Stimulated activated CD4-positive, alpha-beta T cell treated with anti-CD3 and anti-CD28 coated beads, Interleukin-12 subunit alpha, Interleukin-12 subunit beta, amount 100 ng/mL, for 48 hours (primary cell): ENCODE measurements at regions not wholly inside any gene's neighbourhood (a gene's known extent, or its start where the extent isn't known, plus 50 kb on each side); places are given as distances from the start of the nearest gene placed in this dataset.
"Not testable (repeated sequence)": the region's sequence is repeated elsewhere in the genome, so short reads cannot be mapped to it uniquely, and the experiment has no call there.

ENCODE experiments used
- DNase-seq, 3 donors: peaks; one replicate each; pipeline ENCODE4 v3.0.0-alpha.2; 2020; ENCODE audit warnings: low read depth in 2 of 3, low spot score in 1 of 3

GRCh38 chr4:130712038-130712437, 1616.1 kb downstream of the C4orf33 start:
- no peak for DNase-seq

DNA sequence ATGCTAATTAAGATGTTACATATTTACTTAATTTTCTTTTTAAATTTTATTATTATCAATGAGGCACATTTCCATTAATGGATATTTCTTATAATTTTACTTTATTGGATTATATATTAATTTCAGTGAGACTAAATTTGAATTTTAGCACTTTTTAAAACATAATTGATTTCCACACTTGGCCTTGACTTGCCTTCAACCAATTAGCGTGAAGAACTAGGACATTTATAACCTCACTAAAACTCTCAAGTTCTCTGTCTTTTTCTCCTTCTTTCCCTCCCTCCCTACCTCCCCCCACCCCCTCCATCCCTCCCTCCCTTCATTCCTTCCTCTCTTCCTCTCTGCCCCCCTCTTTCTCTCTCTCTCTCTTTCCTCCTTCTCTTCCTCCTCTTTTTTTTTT, 1618.1 kb downstream of the C4orf33 start:
- DNase-seq, result no peak

DNA sequence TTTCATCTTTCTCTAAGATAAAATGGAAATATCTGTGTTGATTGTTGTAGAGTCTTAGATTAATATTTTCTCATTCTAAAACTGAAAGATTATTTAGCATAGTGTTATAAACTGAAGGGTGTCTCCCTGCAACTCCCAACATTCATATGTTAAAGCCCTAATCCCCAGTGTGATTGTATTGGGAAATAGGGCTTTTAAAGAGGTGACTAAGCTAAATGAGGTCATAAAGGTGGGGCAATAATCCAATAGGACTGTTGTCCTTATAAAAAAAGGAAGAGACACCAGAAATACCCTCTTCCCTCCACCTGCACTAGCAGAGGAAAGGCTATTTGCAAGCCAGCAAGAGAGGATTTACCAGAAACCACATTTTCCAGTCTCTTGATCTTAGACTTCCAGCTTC, 1626.4 kb downstream of the C4orf33 start:
- no peak for DNase-seq

GRCh38 chr4:130736436-130737185, 1640.7 kb downstream of the C4orf33 start:
- no peak for DNase-seq

DNA sequence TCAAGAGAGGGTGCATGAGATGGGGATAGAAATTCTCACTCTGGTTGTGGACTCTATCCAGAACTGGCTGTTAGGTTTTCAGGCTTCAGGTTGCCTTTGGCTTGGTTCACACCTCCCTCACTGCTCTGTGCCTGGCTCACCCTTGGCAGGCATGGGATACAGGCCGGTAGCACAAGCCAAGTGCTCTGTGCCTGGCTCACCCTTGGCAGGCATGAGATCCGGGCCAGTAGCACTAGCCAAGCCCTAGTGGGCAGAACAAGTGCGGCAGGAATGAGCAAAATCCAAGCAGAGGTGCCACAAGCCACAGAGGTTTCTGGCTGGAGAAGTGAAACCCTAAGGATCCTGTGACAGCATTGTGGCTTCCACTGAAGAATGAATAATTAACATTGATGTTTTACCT, 1642.3 kb downstream of the C4orf33 start:
- no peak for DNase-seq

DNA sequence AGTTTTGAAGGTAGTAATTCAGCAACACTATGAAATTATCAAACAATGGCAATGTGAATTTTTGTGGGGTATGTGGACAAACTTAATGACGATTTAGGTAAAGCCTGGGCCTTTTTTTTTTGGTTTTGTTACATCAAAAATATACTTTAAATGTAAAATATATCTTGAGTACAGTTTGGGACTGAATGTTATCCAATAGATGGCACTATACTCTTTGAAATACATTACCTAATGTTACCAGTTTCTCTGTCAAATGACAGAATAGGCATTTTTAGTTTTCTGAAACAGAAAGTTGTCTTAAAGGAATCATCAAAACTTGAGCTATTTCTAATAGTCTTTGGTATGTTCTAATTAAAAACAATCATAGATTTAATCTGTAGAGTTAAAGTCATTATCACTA, 1651.9 kb downstream of the C4orf33 start:
- no peak for DNase-seq

GRCh38 chr4:130753926-130754325, 1658.0 kb downstream of the C4orf33 start:
- DNase-seq, result no peak

- DNase-seq, result no peak
These were observed 1664.3 kb downstream of the C4orf33 start for GRCh38 chr4:130760246-130760645.

- not testable (repeated sequence) for DNase-seq
These were observed 1671.4 kb downstream of the C4orf33 start for GRCh38 chr4:130767384-130767783.

DNA sequence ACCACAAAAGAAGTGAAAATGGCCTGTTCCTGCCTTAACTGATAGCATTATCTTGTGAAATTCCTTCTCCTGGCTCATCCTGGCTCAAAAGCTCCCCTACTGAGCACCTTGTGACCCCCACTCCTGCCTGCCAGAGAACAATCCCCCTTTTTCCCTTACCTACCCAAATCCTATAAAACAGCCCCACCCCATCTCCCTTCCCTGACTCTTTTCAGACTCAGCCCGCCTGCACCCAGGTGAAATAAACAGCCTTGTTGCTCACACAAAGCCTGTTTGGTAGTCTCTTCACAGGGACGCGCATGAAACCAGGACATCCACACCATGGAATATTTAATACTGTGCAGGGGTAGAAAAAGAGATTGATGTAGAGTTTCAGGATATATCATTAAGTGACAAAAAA, 1677.0 kb downstream of the C4orf33 start:
- DNase-seq, result not testable (repeated sequence)

- DNase-seq, result no peak
These were observed 1712.5 kb downstream of the C4orf33 start for GRCh38 chr4:130808492-130808891.

DNA sequence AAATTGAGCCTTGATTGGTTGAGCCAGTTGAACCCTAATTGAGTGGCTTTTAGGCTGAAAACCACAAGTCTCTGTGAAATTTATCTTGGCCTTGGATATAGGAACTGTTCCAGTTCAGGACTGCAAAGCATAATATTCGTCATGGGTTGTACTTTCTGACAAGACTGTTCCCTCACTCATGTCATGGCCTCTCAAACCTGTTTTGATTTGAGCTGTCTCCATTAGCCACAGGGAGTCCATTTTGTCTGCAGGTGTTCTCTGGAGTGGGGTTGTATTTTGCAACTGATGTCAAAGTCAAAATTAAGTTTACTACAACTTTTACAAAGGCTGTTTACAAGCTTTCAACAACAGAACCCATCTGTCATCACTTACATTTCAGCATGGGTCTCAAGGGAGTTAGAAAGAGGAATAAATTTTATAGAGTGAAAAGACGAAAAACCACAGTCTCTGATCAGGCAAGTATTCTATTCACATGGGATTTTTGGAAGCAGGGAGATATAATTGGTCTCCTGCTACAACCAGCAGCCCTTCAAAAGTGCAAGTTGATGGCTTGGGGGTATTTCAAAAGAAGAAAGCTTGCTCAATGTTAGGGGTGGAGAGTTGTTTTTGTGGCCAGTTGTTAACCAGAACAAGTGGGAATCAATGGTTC, 1716.3 kb downstream of the C4orf33 start:
- no peak for DNase-seq

DNA sequence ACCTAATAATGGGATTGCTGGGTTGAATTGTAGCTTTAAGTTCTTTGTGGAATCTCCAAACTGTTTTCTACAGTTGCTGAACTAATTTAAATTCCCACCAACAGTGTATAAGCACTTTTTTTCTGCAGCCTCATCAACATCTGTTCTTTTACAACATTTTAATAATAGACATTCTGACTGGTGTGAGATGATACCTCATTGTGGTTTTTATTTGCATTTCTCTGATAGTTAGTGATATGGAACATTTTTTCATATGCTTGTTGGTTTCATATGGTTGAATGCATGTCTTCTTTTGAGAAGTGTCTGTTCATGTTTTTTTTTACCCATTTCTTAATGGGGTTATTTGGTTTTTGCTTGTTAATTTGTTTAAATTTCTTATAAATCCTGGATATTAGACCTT, 1718.9 kb downstream of the C4orf33 start:
- no peak for DNase-seq

- DNase-seq, result no peak
These were observed 1724.5 kb downstream of the C4orf33 start for GRCh38 chr4:130820448-130820847.

GRCh38 chr4:130825284-130825683, 1729.3 kb downstream of the C4orf33 start:
- no peak for DNase-seq

GRCh38 chr4:130850019-130850524, 1754.1 kb downstream of the C4orf33 start:
- DNase-seq, result no peak

DNA sequence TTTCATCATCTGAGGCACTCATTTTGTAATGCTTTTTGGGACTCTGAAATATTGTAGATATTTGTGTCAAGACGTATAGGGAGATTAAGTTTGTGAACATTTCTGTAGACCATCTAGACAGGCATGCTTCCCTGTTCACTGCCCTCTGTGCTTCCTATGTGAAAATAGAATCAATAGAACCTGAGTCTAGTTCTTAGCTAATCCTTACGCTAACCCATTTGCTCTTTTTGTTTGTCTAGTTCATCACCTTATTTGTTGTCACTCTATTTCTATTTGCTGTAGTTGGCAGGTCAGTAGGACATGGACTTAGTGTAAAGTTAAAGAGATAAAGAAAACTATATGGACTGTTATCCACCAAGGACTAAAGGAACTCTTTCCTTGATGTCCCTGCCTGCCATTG, 1755.2 kb downstream of the C4orf33 start:
- DNase-seq, result no peak

- DNase-seq, result no peak
These were observed 1756.0 kb downstream of the C4orf33 start for GRCh38 chr4:130851932-130852331.

DNA sequence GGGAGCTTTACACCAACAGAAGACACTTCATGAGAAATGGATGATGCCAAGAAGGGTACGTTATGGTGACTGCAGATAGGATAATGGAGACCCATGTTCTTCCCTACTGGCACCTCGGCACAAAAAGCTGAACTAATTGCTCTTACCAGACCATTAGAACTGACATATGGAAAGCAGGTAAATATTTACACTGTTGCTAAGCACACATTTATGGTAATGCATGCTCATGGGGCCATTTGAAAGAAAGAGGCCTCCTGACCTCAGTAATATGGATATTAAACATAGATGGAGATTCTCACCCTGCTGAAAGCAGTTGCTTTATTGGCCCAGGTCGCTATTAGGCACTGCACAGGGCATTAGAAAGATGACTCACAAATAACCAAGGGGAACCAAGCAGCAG, 1759.6 kb downstream of the C4orf33 start:
- no peak for DNase-seq

GRCh38 chr4:130859991-130860390, 1764.0 kb downstream of the C4orf33 start:
- DNase-seq, result no peak

DNA sequence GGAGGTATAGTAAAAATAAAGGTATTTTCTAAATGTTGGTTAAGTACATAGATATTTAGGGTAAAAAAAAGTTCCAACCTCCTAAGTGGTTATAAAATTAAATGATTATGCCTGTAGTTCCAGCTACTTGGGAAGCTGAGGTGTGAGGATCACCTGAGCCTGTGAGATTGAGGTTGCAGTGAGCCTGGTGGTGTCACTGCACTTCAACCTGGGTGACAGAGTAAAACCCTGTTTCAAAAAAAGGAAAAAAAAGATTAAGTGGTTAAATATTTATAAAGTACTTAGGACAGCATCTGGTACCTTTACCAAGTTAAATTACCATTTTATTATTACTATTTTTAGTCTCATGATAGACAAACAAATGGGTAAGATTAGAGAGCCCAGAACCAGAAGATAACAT, 1801.0 kb downstream of the C4orf33 start:
- DNase-seq, result no peak

DNA sequence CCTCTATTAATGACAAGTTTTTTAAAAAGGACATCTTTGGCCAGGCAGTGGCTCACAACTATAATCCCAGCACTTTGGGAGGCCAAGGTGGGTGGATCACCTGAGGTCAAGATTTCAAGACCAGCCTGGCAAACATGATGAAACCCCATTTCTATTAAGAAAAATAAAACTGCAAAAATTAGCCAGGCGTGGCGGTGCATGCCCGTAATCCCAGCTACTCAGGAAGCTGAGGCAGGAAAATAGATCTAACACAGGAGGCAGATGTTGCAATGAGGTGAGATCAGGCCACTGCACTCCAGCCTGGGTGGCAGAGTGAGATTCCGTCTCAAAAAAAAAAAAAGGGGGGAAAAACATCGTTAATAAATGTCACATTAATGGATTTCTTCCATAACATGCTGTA, 1805.4 kb downstream of the C4orf33 start:
- no peak for DNase-seq

DNA sequence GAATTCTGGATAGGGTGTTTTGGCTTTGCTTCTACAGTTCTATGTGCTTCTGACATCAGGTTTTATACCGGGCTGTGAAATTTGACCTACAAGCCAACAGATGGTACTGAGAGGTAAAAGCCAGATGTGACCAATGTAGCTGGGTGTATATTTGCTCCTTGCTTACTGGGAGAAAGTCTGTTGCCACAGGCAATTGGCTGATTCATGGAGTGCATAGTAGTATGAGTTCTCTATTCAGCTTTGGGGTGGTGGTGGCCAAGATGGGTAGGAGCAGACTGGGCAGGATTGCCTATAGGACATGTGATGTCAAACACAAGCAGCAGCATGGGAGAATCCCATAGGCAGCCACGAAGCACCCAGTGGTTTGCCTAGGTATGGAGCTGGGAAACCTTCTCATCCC, 1827.0 kb downstream of the C4orf33 start:
- no peak for DNase-seq
